HG03045 (cell line): ENCODE measurements at regions not wholly inside any gene's neighbourhood (a gene's known extent, or its start where the extent isn't known, plus 50 kb on each side); places are given as distances from the start of the nearest gene placed in this dataset.
"Not testable (repeated sequence)": the region's sequence is repeated elsewhere in the genome, so short reads cannot be mapped to it uniquely, and the experiment has no call there.

Experiments
- ATAC-seq: cut with Tn5 transposase; IDR thresholded peaks from one replicate; pipeline ENCODE4 v1.9.1; 2021; ENCODE audit warnings: mild to moderate bottlenecking, moderate library complexity; ENCODE audit not compliant: unreplicated experiment

- no peak for ATAC-seq
Measured at GRCh38 chr2:144668493-144669110, 148.7 kb upstream of the ZEB2 start.

- no peak for ATAC-seq
Measured at GRCh38 chr2:144666032-144666431, 146.1 kb upstream of the ZEB2 start.

- ATAC-seq: no peak
Measured at GRCh38 chr2:144663207-144663606, 143.3 kb upstream of the ZEB2 start.

DNA sequence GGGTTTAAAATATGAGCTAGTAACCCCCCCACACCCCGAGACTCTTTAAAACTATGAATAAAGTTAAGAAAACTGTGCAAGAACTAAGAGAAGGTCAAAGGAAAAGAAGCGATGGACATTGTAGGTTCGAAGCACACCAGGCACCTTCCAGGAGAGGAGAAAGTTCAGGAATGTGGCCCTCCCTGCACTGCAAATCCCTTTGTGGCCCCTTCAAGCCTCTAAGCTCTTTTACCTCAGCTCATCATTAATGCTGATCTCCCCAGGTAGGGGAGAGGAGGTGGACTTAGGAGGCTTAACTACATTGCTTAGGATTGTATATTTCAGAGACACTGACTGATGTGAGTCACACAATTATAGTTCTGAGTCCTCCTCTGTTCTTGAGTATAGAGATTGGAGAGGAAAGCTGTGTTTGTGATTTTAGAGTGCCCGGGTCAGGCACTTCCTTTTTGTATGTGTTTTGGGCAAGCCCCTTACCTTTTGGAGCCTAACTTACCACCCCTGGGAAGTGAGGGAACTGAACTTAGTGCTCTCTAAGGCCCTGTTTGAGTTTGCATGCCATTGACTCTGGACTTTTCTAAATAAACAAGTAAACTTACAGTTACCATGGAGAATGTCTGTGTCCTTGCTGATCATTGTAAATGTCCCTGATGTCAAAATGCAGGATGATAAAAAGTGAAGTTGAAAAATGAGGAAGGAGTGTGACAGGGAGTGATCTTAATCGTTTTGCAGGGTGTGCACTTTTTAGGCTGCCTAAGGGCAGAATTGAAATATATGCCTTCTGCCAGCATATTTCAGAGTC, 140.8 kb upstream of the ZEB2 start:
- no peak for ATAC-seq

GRCh38 chr2:144659731-144660275, 139.9 kb upstream of the ZEB2 start:
- ATAC-seq: no peak

- ATAC-seq: no peak
Measured at GRCh38 chr2:144654523-144654922, 134.6 kb upstream of the ZEB2 start.

DNA sequence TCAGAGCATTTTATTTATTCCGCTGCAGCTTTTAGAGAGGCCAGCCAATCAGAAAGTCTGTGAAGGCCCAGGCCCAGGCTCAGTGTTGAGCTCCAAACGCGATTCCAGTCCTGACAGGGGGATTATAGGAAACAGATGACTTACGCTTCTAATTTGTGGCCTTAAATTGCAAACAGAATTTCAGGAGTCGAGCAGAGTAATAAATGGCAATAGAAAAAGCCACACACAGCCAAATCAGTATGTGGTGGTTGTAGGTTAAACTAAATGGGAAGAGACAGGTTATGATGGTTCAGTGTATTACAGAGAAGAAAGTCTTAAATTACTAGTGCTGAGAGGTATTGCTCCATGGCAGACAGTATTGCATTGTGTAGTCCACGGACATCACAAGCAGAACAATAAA, 131.0 kb upstream of the ZEB2 start:
- ATAC-seq: no peak

DNA sequence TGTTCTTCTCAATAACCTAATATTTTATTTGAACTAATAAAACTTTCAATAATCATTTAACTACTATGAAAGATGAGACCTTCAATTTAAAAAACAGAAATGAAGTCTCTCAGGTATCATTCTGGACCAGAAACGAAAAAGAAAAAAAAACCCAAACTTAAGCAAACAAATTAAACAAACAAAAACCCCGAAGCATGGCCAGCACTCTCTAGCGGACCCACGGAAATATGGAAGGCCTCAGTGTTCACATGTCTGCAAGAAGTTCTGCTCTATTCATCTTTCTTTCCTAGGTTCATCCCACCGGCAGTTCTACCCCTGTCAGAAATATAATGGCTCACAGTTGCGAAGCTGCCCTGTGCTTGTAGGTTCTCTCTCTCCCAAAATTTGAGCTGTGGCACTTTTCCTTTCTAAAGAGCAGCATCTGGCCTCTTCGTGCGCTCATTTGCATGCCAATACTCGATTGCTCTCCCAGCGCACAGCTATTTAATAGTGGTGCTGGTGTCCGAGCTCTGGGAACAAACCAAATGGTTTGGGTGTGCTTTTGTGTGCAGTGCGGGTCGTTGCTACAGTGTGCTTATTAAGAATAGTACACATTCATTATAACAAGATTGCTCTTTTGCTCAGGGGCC, 129.0 kb upstream of the ZEB2 start:
- ATAC-seq: no peak

GRCh38 chr2:144645083-144645778, 125.3 kb upstream of the ZEB2 start:
- no peak for ATAC-seq

GRCh38 chr2:144644549-144644948, 124.6 kb upstream of the ZEB2 start:
- no peak for ATAC-seq

DNA sequence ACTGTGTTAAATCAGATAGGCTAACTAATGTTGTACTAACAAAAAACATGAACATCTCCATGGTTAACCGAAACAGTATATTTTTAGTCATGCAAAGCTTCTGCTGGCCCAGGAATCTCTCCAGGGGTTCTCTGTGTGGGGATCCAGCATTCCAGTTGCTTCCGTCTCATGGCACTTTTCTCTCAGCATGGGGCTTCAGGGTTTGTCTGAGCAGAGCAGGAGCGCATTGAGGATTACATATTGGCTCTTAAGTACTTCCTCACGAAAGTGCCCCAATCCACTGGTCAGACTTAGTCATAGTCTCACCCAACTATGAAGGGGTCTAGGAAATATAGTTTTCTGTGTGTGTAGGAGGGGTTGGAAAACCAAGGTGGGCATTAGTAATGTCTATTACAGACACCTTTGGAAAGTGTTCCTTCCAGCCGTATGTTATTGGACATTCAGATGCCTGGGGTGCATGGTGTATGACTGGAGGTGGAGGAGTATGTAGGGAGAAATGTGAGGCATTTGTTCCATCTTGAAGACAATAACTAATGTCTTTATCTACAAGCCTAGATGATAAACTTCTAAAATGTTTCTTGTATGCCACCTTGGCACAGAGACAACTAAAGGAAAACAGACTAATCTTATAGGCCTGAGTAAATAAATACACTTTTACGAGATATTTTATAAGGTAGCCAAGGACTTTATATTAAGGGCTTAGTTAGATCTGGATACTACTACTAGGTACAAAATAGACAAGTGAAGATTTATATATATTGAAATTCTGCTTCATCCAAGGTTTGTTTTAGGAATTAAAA, 123.8 kb upstream of the ZEB2 start:
- ATAC-seq: no peak

GRCh38 chr2:144642856-144643255, 122.9 kb upstream of the ZEB2 start:
- no peak for ATAC-seq

GRCh38 chr2:144642131-144642530, 122.2 kb upstream of the ZEB2 start:
- ATAC-seq: no peak

GRCh38 chr2:144638250-144638649, 118.3 kb upstream of the ZEB2 start:
- not testable (repeated sequence) for ATAC-seq

DNA sequence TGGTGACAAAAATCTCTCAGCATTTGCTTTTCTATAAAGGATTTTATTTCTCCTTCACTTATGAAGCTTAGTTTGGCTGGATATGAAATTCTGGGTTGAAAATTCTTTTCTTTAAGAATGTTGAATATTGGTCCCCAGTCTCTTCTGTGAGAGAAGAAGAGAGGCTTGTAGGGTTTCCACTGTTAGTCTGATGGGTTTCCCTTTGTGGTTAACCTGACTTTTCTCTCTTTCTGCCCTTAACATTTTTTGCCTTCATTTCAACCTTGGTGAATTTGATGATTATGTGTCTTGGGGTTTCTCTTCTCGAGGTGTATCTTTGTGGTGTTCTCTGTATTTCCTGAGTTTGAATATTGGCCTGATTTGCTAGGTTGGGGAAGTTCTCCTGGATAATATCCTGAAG, 116.9 kb upstream of the ZEB2 start:
- ATAC-seq: not testable (repeated sequence)

- no peak for ATAC-seq
Measured at GRCh38 chr2:144632809-144633208, 112.9 kb upstream of the ZEB2 start.

DNA sequence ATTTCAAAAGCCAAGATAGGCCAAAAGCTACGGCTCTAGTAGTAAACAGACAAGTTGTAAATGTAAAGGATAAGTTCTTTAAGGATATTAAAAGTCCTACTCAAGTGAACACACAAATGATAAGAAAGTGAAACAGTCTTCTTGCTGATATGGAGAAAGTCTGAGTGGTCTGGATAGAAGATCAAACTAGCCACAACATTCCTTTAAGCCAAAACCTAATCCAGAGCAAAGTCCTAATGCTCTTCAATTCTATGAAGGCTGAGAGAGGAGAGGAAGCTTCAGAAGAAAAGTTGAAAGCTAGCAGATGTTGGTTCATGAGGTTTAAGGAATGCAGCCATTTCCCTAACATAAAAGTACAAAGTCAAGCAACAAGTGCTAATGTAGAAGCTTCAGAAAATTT, 111.7 kb upstream of the ZEB2 start:
- ATAC-seq: no peak

DNA sequence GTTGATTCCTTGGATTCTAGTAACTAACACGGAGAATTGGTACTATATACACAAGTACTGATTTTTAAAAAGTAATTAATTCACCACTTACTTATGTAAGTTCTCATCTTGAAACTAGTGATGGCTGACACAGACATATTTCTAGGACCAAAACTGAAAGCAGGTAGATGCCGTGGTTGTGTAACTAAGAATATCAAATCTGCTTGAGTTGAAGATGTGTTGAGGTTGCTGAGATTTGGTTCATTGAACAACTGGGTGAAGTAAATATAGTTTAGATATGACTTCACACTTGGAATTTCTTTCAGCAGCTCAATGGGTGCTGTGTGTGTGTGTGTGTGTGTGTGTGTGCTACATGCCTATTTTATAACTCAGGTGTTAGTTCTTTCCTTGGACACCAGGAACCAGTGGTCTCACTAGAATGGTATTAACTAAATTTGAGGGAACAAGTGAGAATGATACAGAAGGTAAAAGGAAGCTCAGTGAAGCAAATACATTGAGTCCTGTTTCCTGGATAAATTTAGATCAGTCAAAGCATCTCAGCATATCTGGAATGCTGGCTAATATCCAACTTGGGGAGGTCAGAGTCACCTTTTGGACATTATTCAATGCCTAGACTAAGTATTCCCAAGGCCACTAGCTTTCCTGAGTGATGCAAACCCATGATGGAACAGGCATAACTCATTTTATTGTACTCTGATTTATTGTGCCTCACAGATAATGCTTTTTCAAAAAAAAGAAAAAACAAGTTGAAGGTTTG, 110.7 kb upstream of the ZEB2 start:
- ATAC-seq: peak; percentile 82

DNA sequence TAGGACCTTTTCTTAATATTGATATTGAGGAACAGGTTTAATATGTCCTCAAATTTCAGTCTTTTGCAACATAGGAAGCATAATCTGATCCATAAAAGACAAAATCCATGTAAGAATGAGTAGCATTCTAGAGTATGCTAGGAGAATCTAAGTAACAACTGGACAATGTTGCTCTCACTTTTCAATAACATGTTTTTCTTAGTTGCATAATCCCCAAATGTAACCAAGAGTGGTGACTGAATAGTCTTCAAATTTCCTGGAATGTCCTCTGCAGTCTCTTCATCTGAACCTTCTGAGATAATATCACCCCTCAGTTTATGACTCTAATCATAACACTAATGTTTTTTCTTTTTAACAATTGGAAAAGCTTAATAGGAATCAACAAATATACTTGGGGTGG, 110.0 kb upstream of the ZEB2 start:
- no peak for ATAC-seq

DNA sequence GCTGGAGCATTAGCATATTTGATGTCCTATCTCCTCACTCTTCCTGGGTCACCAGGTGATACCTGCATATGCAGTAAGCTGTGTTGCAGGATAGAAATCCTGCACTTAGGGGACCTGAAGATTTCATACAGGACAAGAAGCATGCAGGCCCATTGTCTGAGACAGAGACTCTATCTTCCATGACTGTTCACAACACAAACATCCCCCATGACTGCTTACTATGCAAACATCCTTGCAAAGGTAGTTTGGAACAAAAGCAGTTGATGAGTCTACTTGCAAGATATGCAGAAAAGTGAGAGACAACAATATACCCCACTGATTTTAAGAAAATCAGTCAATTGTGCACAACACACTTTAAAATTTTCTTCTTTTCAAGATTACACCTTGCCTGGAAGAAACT, 108.6 kb upstream of the ZEB2 start:
- no peak for ATAC-seq
